GM21786 (cell line): ENCODE measurements at regions not wholly inside any gene's neighbourhood (a gene's known extent, or its start where the extent isn't known, plus 50 kb on each side); places are given as distances from the start of the nearest gene placed in this dataset.

Experiments
- ATAC-seq: cut with Tn5 transposase; IDR thresholded peaks from one replicate; pipeline ENCODE4 v1.9.1; 2021; ENCODE audit not compliant: unreplicated experiment

- ATAC-seq: no peak
Observed at GRCh38 chr6:156533872-156534524, 243.2 kb upstream of the ARID1B start.

- ATAC-seq: no peak
Observed at GRCh38 chr6:156526081-156526480, 251.1 kb upstream of the ARID1B start.

- ATAC-seq: no peak
Observed at GRCh38 chr6:156525541-156525940, 251.6 kb upstream of the ARID1B start.

GRCh38 chr6:156519940-156520339, 257.2 kb upstream of the ARID1B start:
- ATAC-seq: no peak

- no peak for ATAC-seq
Observed at GRCh38 chr6:156517088-156517487, 260.1 kb upstream of the ARID1B start.

GRCh38 chr6:156515242-156515641, 261.9 kb upstream of the ARID1B start:
- no peak for ATAC-seq

DNA sequence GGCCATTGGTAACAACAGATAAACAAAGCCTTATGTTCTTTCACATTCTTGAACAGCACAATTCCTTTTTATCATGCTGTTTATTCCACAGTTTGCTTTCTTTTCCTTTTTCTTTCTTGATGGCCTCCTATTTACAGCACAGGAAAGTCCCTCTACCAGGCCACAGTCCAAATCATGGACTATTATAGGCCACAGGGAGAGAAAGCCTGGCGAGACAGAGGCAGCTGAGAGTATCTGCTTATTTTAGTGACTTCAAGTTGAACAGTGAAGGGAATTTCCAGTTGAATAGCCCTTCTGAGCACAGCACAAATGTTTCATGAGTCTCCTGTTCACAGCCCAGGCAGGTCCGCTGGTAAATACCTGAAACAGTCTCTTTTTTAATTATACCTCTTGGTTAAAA, 263.7 kb upstream of the ARID1B start:
- no peak for ATAC-seq

DNA sequence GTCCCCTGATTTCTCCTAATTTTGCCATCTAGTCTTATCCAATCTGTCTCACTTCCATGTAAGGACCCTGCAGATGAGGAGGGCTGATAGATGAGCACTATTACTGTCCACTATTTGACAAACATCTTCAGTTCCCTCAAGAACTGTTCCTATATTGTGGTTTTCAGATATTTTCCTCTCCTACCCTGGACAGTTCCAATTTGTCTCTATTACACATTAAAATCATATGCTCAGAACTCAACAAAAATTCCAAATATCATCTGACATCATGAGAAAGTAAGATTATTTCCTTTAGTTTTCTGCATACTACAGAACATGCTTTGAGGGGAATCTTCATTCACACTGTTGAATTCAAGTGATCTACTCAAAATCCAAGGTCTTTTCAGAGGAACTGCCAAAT, 265.6 kb upstream of the ARID1B start:
- ATAC-seq: no peak

DNA sequence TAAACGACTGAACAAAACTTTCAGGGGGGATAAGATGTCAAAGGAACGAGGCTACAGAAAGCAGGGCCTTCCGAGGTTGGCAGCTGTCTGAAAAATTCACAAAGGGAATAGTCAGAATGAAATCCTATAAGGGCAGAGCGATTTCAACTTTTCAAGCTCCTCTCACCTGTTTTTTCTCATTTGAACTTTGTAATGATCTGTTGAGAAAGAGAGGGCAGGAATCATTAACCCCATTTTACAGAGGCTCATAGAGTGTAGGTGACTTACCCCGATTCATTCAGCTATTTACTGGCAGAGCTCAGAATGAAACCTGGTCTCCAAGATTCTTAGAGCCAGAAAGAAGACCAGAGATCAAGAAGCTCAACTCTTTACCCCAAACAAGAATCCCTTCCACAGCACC, 266.1 kb upstream of the ARID1B start:
- ATAC-seq: no peak

DNA sequence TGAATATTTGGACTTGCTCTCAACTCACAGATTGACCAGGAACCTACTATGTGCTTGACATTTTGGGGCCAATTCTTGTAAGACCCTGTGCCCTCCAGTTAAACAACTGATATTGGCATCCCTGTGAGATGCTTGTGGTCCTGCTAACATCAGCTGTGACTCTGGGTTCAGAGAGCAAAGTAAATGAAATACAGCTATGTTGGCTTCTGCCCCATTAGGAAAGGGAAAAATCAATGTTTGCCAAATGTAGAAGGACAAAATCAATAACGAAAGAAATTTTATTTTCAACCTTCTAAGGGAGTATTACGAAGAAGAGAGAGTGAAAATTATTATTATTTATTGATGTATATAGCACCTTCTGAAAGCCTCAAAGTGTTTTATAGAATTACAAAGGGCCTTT, 266.9 kb upstream of the ARID1B start:
- no peak for ATAC-seq

DNA sequence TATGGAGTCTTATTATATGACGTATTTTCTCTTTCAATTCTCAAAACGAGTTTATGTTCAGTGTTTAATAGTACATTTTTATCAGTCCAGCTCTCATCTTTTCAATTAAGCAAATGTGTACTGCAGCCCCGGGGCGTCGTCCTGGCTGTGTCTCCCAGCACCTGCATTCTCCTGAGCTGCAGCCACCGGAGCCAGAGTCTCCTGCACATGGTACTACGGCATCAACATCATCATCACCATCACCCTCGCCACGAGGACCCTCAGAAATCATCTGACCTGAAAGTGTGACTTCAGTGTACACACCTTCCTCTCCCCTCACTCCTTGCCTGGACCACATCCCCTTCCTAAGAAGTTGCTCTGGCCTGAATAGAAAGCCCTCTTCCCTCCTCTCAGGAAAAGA, 267.7 kb upstream of the ARID1B start:
- ATAC-seq: no peak

GRCh38 chr6:156508923-156509322, 268.3 kb upstream of the ARID1B start:
- ATAC-seq: no peak

- no peak for ATAC-seq
Observed at GRCh38 chr6:156508126-156508525, 269.1 kb upstream of the ARID1B start.

DNA sequence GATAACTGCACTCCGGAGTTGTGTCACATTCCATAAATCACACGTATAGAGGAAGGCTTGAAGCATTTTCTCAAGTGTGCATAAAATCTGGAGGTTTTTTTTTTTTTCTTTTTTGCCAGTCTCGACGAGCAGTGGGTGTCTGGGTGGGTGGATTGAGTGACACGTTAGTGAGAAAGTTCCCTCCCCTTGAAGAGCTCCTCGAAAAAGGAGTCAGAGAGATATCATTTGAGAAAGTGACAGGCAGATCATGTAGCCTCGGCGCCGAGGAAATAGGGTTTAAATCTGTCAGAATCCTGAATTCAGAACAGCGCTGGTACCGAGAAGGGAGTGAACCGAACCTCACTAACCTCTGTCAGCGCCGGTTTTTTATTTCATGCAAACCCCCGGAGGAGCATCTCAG, 269.5 kb upstream of the ARID1B start:
- ATAC-seq: no peak

DNA sequence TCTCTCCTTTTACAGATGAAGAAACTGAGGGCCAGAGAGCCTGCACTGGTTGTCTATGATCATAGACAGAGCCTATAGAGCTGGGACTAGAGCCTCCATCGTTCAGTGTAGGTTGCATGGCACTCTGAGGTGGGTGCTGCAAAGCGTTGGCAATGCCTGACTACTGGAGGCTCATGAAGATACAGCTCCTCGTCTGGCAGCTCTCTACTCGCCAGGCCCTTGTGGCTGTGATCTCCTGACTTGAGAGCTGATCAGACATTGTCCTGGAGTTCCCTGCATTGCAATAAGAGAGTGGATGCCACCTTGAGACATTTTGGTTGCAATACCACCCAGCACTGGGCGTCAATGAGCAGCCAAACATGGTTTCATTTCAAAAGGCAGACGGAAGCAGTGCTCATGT, 270.1 kb upstream of the ARID1B start:
- no peak for ATAC-seq

DNA sequence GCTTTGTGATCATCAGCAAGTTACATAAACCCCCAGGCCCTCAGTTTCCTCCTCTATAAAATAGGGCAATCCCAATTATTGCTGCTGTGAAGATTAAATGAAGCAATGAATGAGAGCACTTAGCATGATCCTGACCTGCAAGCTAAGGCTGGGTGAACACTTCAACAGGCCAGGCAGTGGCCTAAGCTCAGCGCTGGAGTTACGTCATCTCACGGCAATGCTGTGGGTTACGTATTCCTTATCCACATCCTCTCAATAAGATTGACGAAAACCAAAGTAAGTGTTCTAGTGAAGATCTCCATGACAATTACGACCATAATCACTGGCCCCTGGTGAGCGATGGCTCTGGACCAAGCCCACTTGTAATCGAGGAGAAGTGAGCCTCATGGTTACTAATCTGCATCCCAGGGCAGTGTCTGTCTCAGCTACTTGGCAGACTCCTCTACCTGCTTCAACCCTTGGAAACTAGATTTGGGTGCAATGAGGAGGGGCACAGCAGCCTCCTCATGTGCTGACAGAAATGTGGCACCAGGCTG, 274.1 kb upstream of the ARID1B start:
- no peak for ATAC-seq

DNA sequence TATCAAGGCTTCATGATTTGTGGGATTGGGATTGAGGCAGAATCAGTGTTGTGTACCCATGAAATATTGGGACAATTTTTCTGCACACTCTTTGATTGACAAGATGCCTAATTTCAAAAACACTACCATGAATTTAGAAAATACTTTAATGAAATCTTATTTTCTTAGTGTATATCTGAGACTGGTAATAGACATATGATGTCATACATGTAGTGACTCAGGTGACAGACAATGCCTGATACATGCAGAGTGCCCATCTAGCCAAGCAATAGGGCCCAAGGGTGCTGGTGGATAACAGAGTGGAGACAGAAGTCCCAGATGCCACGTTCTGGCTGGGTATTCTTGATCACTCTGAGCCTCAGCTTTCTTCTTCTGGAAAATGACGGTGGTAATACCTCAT, 279.6 kb upstream of the ARID1B start:
- no peak for ATAC-seq

- ATAC-seq: no peak
Observed at GRCh38 chr6:156487877-156488276, 289.3 kb upstream of the ARID1B start.

GRCh38 chr6:156485150-156485549, 292.0 kb upstream of the ARID1B start:
- ATAC-seq: no peak

DNA sequence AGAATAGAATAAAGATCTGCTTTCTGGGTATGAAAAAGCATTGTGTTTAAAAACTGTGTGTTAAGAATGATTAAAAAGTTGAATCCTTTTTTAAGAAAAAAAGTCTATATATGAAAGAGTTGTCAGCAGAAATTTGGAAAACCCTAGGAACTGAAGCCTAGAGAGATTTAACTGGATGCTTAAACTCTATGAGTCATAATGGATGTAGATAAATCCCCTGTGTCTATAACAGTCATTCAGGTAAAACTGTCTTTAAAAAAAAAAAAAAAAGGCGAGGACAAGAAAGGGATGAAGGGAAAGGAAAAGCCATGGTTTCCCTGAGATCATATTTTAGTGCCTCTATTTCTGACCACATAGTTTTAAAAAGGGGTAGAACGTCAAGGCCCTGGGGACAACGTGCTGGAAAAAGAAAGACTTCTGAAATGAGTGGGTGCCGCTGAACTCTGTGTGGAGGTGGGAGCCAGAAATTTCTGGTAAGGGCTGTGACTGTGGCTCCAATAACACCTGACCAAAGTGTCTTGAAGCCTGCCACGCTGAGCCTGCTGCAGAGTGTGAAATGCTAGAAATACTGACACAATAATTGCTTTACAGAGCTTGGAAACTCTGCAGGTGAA, 302.6 kb upstream of the ARID1B start:
- ATAC-seq: no peak

DNA sequence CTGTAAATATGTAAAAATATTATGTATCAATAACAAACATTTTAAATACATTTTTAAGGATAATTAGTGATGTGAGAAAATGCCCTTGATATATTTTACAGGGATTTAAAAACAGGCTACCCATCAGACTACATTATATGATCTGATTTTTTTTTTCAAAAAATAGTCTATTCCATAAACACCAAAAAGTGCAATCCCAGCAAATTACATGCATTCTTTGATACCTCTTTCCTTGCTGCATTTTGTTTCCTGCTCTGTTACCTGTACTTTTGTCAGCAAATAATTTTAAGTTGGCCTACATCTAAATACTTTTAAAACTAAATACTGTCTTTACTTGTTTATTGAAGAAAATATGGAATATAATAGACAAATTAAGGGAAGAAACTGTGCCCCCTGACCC, 306.2 kb upstream of the ARID1B start:
- no peak for ATAC-seq

DNA sequence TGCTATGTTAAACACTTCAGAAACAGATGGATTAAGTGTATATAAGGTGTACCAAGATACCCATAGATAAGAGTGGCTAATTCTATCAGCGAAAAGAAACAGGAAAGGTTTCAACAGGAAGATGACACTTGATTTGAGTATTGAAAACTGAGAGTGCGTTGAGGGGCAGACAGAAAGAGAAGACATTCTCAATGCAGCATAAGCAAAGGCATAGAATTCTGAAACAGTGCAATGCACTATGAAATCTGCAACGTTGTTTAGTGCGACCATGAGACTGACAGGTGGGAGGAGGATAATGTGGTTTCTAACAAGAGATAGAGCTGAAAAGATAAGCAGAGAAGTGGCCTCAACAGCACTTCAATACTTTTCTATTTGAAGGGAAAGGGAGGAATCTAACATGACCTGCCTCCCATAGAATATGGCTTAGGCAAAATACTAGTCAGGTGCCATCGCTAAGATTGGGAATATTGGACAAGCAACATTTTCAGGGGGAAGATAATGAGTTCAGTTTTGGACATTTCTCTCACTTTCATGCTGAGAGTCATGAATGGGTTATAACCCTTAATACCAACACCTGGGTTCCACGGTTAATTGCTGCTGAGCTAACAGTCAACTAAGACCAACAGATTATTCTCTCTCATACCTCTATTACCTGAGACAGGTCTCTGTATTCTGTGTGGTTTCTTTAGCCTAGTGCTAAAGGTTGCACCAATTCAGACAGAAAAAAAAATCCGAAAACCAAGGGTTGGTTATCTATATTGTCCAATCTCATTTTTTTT, 312.9 kb upstream of the ARID1B start:
- ATAC-seq: no peak
